ENCODE measurements at regions not wholly inside any gene's neighbourhood (a gene's known extent, or its start where the extent isn't known, plus 50 kb on each side); places are given as distances from the start of the nearest gene placed in this dataset.

DNA sequence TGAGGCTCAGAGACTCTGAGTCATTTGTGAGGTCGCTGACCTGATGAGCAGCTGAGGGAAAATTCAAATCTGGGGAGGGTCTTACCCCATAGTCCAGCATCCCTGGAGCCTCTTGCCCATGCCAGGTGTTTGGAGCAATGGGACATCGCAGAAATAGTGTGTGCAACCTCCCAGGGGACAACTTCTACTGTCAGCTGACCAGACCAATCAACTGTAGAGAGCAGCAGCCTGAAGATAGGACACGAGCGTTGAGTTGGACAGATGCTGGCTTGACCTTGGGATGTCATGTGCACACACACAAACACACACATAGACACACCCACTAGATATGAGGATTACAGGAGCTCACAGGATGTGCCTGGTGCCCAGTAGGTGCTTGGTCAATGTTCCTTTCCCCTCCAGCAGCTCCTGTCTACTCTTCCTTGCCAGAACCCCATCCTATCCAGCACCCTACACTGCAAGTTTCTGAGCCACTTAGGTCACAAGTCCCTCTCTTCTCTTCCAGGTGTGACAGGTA, 59.1 kb upstream of the MPEG1 start:
- no peak overlapping the region for H3K4me3 ChIP-seq (replicated peaks in 1 of 2; ENCODE audit: low read depth in 2 of 2, low read length in 2 of 2)
- no peak for DNase-seq (ENCODE audit: low read depth in 2 of 2)
- TF ChIP-seq, protein P1, sequence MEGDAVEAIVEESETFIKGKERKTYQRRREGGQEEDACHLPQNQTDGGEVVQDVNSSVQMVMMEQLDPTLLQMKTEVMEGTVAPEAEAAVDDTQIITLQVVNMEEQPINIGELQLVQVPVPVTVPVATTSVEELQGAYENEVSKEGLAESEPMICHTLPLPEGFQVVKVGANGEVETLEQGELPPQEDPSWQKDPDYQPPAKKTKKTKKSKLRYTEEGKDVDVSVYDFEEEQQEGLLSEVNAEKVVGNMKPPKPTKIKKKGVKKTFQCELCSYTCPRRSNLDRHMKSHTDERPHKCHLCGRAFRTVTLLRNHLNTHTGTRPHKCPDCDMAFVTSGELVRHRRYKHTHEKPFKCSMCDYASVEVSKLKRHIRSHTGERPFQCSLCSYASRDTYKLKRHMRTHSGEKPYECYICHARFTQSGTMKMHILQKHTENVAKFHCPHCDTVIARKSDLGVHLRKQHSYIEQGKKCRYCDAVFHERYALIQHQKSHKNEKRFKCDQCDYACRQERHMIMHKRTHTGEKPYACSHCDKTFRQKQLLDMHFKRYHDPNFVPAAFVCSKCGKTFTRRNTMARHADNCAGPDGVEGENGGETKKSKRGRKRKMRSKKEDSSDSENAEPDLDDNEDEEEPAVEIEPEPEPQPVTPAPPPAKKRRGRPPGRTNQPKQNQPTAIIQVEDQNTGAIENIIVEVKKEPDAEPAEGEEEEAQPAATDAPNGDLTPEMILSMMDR (IDR thresholded peaks at IDR 0.05; ENCODE audit: low read depth, low read length): no peak

DNA sequence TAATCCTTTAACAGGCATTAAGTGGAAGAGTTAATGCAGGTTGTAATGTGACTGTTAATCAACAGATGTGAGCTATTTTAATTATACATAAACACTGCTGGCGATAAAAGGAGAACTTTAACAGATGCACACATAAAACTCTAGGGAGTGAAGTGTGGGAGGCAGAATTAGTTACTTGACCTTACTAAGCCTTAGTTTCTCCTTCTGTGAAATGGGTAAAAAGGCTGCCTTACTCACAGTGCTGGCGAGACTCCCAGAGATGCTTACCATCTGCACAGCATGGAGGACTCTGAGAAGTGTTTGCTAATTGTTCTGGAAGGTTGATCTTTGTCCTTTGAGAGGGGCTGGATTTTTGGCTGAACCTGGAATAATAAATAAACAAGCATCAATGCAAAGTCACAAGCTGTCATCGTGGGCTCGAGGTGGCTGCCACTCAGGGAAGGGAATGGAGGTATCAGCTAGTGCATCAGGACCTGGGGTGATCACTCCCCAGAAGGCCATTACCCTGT, 58.6 kb upstream of the MPEG1 start:
- DNase-seq (ENCODE audit: low read depth in 2 of 2): no peak
- no peak overlapping the region for H3K4me3 ChIP-seq (replicated peaks in 1 of 2; ENCODE audit: low read depth in 2 of 2, low read length in 2 of 2)
- TF ChIP-seq, protein P1 (IDR thresholded peaks at IDR 0.05; ENCODE audit: low read depth, low read length): no peak

DNA sequence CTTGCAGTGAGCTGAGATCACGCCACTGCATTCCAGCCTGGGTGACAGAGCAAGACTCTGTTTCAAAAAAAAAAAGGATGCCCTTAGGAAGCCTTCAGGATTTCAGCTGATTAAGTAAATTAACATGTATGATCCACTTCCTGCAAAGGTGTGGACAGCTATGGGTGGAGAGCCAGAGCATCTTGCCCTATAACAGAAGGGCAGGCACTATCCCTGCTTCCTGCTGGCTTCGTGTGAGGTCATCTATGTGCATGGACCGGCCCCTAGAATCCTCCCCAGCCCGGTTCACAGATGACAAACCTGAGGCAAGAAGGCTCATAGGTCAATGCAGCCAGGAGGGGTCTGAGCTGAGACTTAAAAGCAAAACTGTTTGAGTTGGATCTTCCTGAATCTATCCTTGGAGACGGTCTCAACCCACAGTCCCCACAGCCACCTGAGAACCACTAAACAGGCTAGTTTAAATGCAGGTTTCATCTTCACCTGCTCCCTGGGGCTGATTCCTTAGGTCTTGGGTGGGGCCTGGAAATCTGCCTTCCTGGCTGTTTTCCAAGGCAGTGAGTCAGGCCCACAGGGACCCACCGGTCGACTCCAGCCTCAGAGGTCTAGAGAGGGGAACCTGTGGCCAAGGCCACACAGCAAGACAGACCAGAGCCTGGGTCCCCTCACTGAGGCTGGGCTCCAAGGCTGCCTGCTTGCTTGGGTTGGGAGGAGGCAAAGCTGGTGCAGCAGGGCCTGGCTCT, 55.2 kb upstream of the MPEG1 start:
- H3K4me3 ChIP-seq (replicated peaks in 1 of 2; ENCODE audit: low read depth in 2 of 2, low read length in 2 of 2): no peak overlapping the region
- DNase-seq (ENCODE audit: low read depth in 2 of 2): no peak
- TF ChIP-seq, protein P1 (IDR thresholded peaks at IDR 0.05; ENCODE audit: low read depth, low read length): no peak

DNA sequence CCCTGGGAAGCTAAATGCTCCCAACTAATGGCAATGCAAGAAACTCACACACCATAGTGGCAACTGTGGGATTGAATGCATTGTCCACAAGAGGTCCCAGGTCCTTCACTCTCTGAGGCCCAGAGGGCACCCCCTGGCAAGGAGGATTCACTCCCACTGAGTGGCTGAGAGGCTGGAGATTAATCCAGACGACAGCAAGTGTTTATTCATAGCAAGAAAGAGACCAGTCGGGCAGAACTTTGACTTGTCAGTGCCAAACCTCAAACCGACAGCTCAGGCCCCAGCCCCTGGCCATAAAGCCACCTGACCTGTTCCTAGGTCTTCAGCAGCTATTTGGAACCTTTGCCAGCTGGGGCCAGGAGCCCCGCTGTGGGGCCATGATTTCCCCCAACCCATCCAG, 54.5 kb upstream of the MPEG1 start:
- no peak for DNase-seq (ENCODE audit: low read depth in 2 of 2)
- TF ChIP-seq, protein P1 (IDR thresholded peaks at IDR 0.05; ENCODE audit: low read depth, low read length): no peak
- H3K4me3 ChIP-seq (replicated peaks in 1 of 2; ENCODE audit: low read depth in 2 of 2, low read length in 2 of 2): no peak overlapping the region

DNA sequence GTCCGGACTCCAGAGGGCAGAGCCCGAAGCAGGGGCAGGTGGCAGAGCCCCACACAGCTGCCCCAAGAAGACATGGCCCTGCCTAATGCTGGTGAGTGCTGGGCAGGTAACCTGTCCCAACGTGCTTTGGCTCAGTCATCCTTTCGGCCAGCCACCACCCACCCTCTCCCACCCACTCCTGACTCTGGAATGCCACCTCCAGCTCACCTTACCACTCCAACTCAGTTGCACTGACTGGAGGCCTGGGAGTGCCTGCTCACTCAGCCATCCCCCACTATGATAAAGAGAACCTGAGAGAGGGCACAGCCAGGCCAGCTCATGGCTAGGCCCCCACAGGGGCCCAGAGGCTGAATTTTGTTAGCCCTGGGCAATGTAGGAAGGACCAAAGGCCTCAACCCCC, 53.8 kb upstream of the MPEG1 start:
- DNase-seq (ENCODE audit: low read depth in 2 of 2): no peak
- no peak overlapping the region for H3K4me3 ChIP-seq (replicated peaks in 1 of 2; ENCODE audit: low read depth in 2 of 2, low read length in 2 of 2)
- TF ChIP-seq, protein P1 (IDR thresholded peaks at IDR 0.05; ENCODE audit: low read depth, low read length): no peak

DNA sequence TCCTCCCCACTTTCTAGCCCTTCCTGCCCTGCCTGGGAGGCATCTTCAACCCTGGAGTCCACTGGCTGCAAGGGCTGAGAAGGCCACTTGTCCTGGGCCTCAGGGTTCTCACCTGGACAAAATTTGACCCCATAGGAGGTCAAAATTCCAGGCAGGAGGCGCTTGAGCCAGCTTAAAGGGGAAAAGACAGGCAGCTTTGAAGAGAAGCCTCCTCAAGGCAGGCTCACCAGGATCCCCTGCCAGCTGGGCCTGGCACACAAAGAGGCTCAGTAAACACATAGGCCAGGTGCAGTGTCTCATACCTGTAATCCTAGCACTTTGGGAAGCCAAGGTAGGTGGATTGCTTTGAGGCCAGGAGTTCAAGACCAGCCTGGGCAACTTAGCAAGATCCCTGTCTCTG, 53.0 kb upstream of the MPEG1 start:
- no peak overlapping the region for H3K4me3 ChIP-seq (replicated peaks in 1 of 2; ENCODE audit: low read depth in 2 of 2, low read length in 2 of 2)
- TF ChIP-seq, protein P1 (IDR thresholded peaks at IDR 0.05; ENCODE audit: low read depth, low read length): no peak
- DNase-seq (ENCODE audit: low read depth in 2 of 2): no peak

Data from cardiac fibroblast (primary cell).